ENCODE measurements at regions not wholly inside any gene's neighbourhood (a gene's known extent, or its start where the extent isn't known, plus 50 kb on each side); places are given as distances from the start of the nearest gene placed in this dataset.
"Not testable (repeated sequence)": the region's sequence is repeated elsewhere in the genome, so short reads cannot be mapped to it uniquely, and the experiment has no call there.

GRCh38 chr1:115179397-115180079, 90.2 kb upstream of the TSPAN2 start:
- no peak for DNase-seq

GRCh38 chr1:115176189-115176588, 86.9 kb upstream of the TSPAN2 start:
- DNase-seq, result no peak

GRCh38 chr1:115175596-115175995, 86.3 kb upstream of the TSPAN2 start:
- DNase-seq, result no peak

- no peak for DNase-seq
These were observed 83.8 kb upstream of the TSPAN2 start for GRCh38 chr1:115173151-115173550.

- DNase-seq, result no peak
These were observed 83.0 kb upstream of the TSPAN2 start for GRCh38 chr1:115172270-115172669.

- no peak for DNase-seq
These were observed 81.7 kb upstream of the TSPAN2 start for GRCh38 chr1:115170961-115171392.

GRCh38 chr1:115170377-115170776, 81.1 kb upstream of the TSPAN2 start:
- no peak for DNase-seq

GRCh38 chr1:115168026-115168425, 78.7 kb upstream of the TSPAN2 start:
- DNase-seq, result no peak

GRCh38 chr1:115166531-115167091, 77.3 kb upstream of the TSPAN2 start:
- no peak for DNase-seq

GRCh38 chr1:115165776-115166175, 76.5 kb upstream of the TSPAN2 start:
- DNase-seq, result no peak

GRCh38 chr1:115164940-115165705, 75.8 kb upstream of the TSPAN2 start:
- no peak for DNase-seq

GRCh38 chr1:115164484-115164883, 75.2 kb upstream of the TSPAN2 start:
- no peak for DNase-seq

- no peak for DNase-seq
These were observed 71.4 kb upstream of the TSPAN2 start for GRCh38 chr1:115160728-115161127.

- no peak for DNase-seq
These were observed 70.7 kb upstream of the TSPAN2 start for GRCh38 chr1:115159958-115160357.

- no peak for DNase-seq
These were observed 68.9 kb upstream of the TSPAN2 start for GRCh38 chr1:115158181-115158580.

GRCh38 chr1:115156826-115157468, 67.6 kb upstream of the TSPAN2 start:
- no peak for DNase-seq

GRCh38 chr1:115153966-115154557, 64.8 kb upstream of the TSPAN2 start:
- DNase-seq, result no peak

- DNase-seq, result not testable (repeated sequence)
These were observed 58.6 kb upstream of the TSPAN2 start for GRCh38 chr1:115147928-115148327.

- DNase-seq, result no peak
These were observed 55.9 kb upstream of the TSPAN2 start for GRCh38 chr1:115145226-115145625.

- no peak for DNase-seq
These were observed 54.9 kb upstream of the TSPAN2 start for GRCh38 chr1:115144176-115144575.

GRCh38 chr1:115142616-115143015, 53.3 kb upstream of the TSPAN2 start:
- no peak for DNase-seq

- DNase-seq, result no peak
These were observed 51.8 kb upstream of the TSPAN2 start for GRCh38 chr1:115141145-115141454.
